Neural crest cell (in vitro differentiated cells): ENCODE measurements at regions not wholly inside any gene's neighbourhood (a gene's known extent, or its start where the extent isn't known, plus 50 kb on each side); places are given as distances from the start of the nearest gene placed in this dataset.

Experiments used
- DNase-seq: peaks from one replicate; pipeline ENCODE4 v3.0.0; 2021; ENCODE audit warnings: low read depth, mixed read lengths, low spot score
- H3K27ac Mint-ChIP-seq: one replicate; pipeline ENCODE4 v1.8.0; 2021; ENCODE audit warnings: mild to moderate bottlenecking, mixed read lengths; ENCODE audit not compliant: unreplicated experiment
- H3K27me3 Mint-ChIP-seq: 2 replicates; pipeline ENCODE4 v1.8.0; 2021; ENCODE audit warnings: low read depth, mild to moderate bottlenecking, mixed read lengths
- H3K36me3 Mint-ChIP-seq: 2 replicates; pipeline ENCODE4 v1.8.0; 2021; ENCODE audit warnings: low read depth, mild to moderate bottlenecking, mixed read lengths
- H3K4me1 Mint-ChIP-seq: 2 replicates; pipeline ENCODE4 v1.8.0; 2021; ENCODE audit warnings: mixed read lengths
- H3K4me3 Mint-ChIP-seq: one replicate; pipeline ENCODE4 v1.8.0; 2021; ENCODE audit warnings: mild to moderate bottlenecking, mixed read lengths
- H3K9me3 Mint-ChIP-seq: 2 replicates; pipeline ENCODE4 v1.8.0; 2021; ENCODE audit warnings: mixed read lengths
- TF ChIP-seq, protein P1 (sequence below): fragments of 200-600 bp; sonication (generic); conservative IDR thresholded peaks from 2 replicates; pipeline ENCODE4 v1.5.0; 2021; ENCODE audit warnings: antibody characterized with exemption, mild to moderate bottlenecking

DNA sequence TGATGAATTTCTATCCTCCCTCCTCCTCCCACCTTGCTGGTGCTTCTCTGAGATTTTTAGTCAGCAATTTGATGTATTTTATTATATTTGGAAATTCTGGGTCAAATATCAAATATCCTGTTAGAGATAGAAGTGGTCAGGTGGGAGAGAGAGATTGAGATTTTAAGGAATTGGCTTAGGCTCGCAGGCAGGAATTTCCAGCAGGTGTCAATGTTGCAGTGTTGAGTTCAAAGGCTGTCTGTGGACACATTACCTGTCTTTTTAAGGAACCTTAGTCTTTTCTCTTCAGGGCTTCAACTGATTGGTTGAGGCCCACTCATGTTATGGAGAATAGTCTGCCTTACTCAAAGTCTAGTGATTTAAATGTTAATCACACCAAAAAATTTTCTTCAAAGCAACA is 457.3 kb downstream of the FLRT2 start:
- no peak overlapping the region for H3K4me3 Mint-ChIP-seq
- no peak overlapping the region for H3K27ac Mint-ChIP-seq
- H3K9me3 Mint-ChIP-seq = no peaks in the 10 kb centered on the region
- TF ChIP-seq, protein P1, sequence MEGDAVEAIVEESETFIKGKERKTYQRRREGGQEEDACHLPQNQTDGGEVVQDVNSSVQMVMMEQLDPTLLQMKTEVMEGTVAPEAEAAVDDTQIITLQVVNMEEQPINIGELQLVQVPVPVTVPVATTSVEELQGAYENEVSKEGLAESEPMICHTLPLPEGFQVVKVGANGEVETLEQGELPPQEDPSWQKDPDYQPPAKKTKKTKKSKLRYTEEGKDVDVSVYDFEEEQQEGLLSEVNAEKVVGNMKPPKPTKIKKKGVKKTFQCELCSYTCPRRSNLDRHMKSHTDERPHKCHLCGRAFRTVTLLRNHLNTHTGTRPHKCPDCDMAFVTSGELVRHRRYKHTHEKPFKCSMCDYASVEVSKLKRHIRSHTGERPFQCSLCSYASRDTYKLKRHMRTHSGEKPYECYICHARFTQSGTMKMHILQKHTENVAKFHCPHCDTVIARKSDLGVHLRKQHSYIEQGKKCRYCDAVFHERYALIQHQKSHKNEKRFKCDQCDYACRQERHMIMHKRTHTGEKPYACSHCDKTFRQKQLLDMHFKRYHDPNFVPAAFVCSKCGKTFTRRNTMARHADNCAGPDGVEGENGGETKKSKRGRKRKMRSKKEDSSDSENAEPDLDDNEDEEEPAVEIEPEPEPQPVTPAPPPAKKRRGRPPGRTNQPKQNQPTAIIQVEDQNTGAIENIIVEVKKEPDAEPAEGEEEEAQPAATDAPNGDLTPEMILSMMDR = no peak
- no peaks in the 10 kb centered on the region for H3K27me3 Mint-ChIP-seq
- H3K36me3 Mint-ChIP-seq = no peaks in the 10 kb centered on the region
- no peak for DNase-seq
- no peaks in the 10 kb centered on the region for H3K4me1 Mint-ChIP-seq

DNA sequence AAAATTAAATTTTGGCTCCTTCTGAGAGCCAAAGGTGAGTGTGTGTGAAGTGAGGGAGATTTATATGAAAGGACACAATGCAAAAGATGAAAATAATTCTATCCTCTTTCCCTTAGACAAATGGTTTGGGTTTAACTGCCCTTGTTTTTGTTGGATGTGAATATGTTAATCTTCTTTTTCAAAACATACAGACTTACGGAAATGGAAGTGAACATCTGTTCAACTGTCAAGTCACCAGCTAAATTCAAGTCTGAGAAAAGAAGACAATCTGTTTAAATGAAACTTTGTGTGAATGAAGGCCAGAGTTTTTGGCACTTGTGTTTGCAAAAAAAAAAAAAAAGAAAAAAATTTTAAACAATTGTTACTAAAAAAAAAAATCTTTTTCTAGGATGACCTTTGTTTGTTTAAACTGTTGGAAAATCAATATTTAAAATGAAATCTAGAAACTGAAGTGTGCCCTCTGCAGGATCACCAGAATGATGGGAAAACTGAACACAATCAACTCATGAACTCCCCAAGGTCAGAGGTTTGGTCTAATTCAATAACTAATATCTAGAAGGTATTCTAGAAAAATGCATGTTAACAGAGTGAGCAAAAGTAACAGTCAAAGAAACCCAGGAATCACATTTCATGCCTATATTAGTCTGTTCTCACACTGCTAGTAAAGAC is 448.8 kb downstream of the FLRT2 start:
- H3K27ac Mint-ChIP-seq = no peak overlapping the region
- no peaks in the 10 kb centered on the region for H3K9me3 Mint-ChIP-seq
- no peaks in the 10 kb centered on the region for H3K27me3 Mint-ChIP-seq
- TF ChIP-seq, protein P1 = peak; percentile 21
- DNase-seq = no peak
- H3K4me1 Mint-ChIP-seq = no peaks in the 10 kb centered on the region
- H3K4me3 Mint-ChIP-seq = no peak overlapping the region
- H3K36me3 Mint-ChIP-seq = no peaks in the 10 kb centered on the region

DNA sequence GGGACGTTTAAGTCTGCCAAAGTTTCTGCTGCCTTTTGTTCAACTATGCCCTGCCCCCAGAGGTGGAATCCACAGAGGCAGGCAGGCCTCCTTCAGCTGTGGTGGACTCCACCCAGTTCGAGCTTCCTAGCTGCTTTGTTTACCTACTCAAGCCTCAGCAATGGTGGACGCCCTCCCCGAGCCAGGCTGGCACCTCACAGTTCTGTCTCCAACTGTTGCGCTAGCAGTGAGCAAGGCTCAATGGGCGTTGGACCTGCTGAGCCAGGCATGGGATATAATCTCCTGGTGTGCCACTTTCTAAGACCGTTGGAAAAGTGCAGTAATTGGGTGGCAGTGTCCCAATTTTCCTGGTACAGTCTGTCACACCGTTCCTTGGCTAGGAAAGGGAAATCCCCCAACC is 444.7 kb downstream of the FLRT2 start:
- Mint-ChIP-seq H3K9me3 (peaks cover 7% of the 10 kb centered on the region), H3K27me3 (no peaks in the 10 kb centered on the region), H3K36me3 (peaks cover under 1% of the 10 kb centered on the region), H3K4me1 (no peaks in the 10 kb centered on the region), H3K4me3 (no peak overlapping the region), H3K27ac (no peak overlapping the region)
- no peak for DNase-seq
- TF ChIP-seq, protein P1 = no peak

DNA sequence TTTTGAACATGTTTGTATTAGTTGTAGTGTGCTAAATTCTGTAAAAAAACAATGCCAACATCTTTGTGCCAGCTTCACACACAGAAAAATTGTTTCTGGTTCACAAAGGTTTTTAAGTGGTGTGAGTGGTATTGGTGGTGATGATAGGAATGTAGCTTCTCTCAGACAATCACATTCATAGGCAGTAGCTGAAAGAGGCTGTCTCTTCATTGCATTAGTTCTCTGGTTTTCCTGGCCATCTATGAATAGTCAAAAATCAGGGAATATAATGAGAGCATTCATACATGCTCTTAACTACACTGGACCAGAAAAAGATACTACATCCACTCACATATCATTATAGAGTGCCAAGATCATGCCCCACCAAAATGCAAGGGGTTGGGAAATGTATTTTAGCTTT is 433.5 kb downstream of the FLRT2 start:
- Mint-ChIP-seq H3K4me3 (no peak overlapping the region), H3K4me1 (no peaks in the 10 kb centered on the region), H3K9me3 (no peaks in the 10 kb centered on the region), H3K36me3 (no peaks in the 10 kb centered on the region), H3K27ac (no peak overlapping the region), H3K27me3 (no peaks in the 10 kb centered on the region)
- TF ChIP-seq, protein P1 = no peak
- DNase-seq = no peak

DNA sequence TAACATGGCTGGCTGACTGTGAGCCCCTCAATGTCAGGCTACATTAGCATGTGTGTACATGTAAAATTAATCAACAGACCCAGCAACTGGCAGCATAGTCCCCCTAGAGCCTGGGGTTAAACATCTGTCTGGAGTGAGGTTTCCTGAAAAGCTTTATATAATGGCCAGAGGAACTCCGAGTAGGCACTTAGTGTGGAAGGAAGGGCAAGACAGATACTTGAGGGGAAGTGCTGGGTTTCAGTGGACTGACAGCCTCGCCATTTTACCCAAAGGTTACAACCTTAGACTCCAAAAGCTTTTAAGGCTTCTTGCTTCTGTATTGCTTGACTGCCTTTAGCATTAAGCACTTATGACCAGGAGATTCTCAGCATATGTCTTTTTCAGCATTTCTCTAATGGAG is 430.8 kb downstream of the FLRT2 start:
- Mint-ChIP-seq H3K9me3 (no peaks in the 10 kb centered on the region), H3K27me3 (no peaks in the 10 kb centered on the region), H3K4me1 (no peaks in the 10 kb centered on the region), H3K27ac (no peak overlapping the region), H3K36me3 (no peaks in the 10 kb centered on the region), H3K4me3 (no peak overlapping the region)
- DNase-seq = no peak
- TF ChIP-seq, protein P1 = no peak
